Amniotic stem cell (primary cell): ENCODE measurements at regions not wholly inside any gene's neighbourhood (a gene's known extent, or its start where the extent isn't known, plus 50 kb on each side); places are given as distances from the start of the nearest gene placed in this dataset.

ENCODE experiments used
- DNase-seq: peaks from one replicate; lab custom pipeline; 2025; lab: John Stamatoyannopoulos, UW

DNA sequence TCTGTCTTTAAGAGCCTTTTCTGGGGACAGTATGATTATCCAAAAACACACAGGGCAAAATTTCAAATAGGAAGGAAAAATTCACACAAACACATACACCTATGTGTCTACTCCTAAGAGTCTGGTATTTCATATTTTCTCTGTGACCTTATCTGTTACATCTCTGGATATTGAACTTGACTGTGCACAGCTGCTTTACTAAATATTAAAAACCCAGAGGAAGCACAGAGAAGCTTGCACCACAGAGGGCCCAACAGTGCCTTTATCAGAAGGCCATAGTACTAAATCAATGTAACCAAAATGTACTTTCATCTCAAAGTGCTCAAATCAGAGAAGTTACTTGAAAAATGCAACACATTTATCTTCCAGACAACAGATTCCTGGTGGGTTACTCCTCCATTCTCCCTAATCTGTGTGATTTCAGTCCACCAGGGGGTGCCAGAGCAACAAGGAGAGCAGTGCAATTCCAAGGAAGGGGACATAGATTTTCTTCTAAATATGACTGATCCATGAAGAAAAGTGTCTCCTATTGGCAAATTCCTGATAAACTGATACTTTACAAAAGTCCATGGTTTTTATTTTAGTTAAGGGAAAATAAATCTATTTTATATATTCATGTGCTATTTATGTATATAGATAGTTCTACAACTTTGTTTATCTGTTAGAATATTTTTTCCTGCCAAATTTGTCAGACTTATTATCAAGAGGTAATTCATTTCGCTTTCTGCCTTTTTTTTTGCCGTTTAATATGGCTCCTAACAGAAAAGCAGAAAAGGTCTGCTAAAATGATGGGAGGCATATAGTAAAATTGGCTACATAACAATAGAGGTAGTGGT lies 617.6 kb downstream of the LRFN5 start:
- DNase-seq: peak; percentile 69

DNA sequence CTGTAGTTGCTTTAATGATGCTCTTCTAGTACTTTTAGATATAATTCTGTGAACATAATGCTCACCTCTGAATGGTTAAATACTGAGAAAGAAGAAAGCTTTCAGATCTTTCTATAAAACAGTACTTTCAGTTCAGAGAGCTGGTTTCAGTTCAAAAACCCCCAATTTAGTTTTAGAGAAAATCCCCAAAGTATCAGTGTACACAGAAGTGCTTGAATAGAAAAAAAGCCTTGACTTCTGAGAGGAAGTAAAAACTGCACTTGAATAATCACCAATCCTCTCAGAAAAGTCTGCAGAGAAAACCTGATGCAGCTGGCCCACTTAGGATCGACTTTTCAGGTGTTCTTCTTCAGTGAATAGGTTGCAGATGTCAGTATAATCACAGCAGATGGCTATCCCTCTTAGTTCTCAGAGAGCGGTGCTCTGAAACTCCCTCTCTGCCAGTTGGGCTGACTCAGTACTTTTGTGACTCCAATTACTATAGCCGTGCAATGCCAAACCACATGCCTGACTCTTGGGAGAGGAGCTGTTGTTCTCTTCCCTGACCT lies 616.3 kb downstream of the LRFN5 start:
- DNase-seq: no peak

- no peak for DNase-seq
Observed at GRCh38 chr14:42214981-42215491, 608.4 kb downstream of the LRFN5 start.

GRCh38 chr14:42200957-42201356 lies 594.3 kb downstream of the LRFN5 start:
- DNase-seq: no peak

- DNase-seq: no peak
Observed at GRCh38 chr14:42198010-42198409, 591.3 kb downstream of the LRFN5 start.

DNA sequence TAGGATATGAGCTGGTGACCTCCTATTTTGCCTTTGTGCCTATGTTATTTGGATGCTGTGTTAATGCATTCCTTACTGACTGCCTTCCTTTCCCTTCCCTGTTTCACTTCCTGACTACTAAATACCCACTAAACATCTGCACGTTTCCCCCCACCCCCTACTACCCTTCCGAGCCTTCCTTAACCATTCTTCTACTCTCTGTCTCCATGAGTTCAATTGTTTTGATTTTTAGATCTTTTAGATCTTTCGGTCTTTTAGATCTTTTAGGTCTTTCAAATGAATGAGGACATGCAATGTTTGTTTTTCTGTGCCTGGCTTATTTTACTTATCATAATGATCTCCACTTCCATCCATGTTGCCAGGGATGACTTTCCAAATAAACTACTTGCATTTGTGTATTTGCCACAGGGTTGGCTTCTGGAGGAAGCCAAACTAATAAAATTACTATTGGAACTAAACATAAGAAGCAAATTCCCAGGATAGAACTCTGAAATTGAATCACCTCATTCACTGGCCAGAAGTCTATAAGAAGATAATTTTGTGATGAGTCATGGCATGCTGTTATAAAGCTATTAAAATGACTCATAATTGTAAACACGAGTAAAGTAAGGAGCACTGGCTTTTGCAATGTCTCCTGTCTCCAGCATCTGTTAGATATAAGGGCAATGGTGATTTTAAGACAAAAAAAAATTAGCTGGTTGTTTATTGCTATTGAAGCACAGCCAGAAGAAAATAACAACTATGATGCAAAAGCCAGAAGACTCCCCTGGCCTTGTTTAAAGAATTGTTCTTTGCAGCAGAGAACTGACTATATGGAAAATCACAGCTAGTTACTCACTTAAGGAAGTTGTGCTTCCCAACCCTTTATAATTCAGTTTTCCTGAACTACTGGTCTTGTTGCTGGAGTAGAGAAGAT lies 586.3 kb downstream of the LRFN5 start:
- peak; percentile 73 for DNase-seq

DNA sequence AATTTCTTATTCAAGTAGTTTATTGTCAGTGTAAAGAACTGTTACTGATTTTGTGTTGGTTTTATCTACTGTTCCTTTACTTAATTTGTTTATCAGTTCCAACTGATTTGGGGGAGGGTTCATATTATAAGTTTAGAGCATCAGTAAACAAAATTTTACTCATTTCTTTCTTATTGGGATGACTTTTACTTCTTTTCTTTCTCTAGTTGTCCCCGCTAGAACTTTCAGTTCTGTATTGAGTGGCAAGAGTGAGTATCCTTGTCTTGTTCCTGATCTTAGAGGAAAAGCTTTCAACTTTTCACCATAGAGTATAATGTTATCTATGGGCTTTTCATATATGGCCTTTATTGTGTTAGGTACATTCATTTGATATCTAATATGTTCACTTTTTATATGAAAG lies 584.1 kb downstream of the LRFN5 start:
- DNase-seq: no peak

DNA sequence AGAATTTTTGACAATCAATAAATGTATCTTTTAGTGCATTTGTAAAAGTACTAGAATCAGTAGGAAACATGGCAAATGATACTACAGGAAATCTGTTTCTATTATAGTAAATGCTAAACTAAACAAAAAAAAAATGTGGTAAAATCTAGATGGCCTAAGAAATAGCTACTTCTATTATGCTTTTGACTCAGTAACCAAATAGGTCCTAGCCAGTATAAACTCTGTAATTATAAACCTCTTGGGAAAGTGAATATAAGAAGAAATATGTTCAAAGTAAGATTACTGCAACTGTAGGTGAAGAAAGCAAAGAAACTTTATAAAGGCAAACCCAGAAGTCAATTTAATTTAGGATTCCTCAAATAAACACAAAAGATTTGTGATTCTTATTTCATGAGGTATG lies 581.2 kb downstream of the LRFN5 start:
- no peak for DNase-seq

GRCh38 chr14:42185718-42186117 lies 579.0 kb downstream of the LRFN5 start:
- no peak for DNase-seq

DNA sequence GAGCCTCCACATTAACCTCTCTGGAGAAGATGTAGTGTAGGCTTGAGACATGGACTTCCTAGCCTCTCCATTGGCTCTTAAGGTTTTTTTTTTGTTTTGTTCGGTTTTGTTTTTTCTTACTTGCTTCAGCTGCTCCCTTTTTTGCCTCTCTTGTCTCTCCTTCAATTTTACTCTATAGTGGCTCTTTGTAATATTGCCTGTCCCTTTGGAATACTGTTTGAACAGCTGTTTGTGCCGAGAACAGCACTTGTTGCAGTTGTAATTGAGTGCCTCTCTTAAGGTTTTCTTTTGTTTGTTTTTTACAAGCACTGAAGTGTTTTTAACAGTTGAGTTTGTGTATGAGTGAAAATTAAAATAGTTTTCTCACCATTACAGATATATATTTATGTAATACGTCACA lies 567.7 kb downstream of the LRFN5 start:
- no peak for DNase-seq

DNA sequence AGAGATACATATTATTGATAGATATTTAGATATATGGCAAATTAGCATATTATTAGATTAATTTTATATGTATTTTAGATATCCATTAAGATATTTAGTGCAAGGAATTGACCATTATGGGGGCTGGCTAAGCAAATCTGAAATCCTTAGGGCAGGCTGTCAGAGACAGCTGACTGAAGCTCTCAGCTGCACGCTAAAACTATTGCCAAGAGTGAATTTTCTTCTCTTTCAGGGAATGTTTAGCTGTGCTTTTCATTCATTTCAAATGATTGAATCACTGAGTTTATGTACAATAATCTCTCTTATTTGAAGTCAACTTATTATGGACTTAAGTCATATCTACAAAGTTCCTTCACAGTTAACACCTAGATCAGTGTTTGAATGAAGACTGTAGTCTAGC lies 566.5 kb downstream of the LRFN5 start:
- no peak for DNase-seq

DNA sequence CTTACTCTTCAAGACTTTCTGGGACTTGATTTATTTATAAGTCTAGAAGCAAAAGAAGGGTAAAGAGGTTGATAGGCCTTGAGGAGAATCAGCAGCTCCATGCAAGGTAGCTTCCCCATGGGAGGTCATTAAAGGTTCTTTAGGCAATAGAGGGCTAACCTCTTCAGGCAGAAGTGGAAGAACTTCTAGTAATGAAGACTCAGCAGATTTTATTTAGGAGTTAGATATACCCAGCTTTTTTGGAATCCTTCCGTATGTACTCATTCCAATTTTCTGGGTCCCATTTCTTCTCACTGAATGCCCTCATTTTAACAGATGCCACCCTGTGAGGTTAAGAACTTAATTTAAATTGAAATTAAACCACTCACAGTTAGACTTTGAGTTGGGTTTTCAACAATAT lies 565.6 kb downstream of the LRFN5 start:
- no peak for DNase-seq

- no peak for DNase-seq
Observed at GRCh38 chr14:42163136-42163535, 556.5 kb downstream of the LRFN5 start.

GRCh38 chr14:42159138-42159537 lies 552.5 kb downstream of the LRFN5 start:
- no peak for DNase-seq

DNA sequence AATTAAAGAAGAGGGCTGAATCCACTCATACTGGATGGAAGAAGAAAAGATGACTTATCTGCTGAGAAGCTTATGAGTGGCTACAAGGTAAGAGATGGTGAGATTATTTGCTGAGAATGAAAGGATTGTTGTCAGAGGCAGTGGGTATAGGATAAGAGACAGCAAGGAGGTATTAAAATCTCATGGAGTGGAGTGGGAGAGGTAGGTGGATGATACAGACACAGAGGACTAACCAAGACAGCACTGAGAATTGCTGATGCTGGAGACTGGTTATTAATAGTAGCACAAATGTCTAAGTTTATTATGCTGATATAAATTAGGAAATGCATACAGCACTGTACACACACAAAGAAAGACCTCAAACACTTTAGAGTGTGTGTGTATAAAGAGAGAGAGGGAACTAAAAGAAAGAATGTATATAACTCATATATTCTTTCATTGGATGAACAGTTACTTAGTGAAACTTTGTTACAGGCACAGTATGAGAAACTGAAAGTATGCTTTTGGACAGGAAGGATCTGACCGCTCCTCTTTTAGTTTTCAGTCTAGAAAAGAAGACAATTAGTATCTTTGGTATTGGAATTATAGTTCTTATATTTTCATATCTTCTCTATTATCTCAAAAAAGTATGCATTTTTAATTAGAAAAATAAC lies 543.1 kb downstream of the LRFN5 start:
- no peak for DNase-seq

GRCh38 chr14:42145766-42146165 lies 539.1 kb downstream of the LRFN5 start:
- no peak for DNase-seq

GRCh38 chr14:42143114-42143513 lies 536.4 kb downstream of the LRFN5 start:
- no peak for DNase-seq

- no peak for DNase-seq
Observed at GRCh38 chr14:42141328-42141727, 534.7 kb downstream of the LRFN5 start.

DNA sequence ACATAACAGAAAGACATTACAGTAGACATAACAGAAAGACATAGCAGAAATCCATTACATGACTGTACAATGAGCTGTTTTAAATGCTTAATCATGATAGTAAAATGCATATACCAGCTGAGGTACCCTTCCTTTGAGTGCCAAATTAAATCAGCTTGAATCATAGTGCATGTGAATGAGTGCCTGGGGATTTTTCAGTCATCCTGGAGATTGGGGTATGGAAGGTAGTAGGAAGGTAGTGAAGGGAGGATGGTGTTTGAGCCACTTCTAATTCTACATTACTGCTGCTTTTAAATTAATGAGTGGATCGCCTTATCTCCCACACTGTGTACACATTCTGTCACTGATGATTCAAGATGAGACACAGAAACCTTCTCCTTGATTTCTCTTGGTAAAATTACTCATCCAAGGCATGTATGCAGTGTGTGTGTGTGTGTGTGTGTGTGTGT lies 534.2 kb downstream of the LRFN5 start:
- DNase-seq: peak; percentile 50

GRCh38 chr14:42140001-42140400 lies 533.3 kb downstream of the LRFN5 start:
- DNase-seq: no peak

- DNase-seq: no peak
Observed at GRCh38 chr14:42138406-42138805, 531.7 kb downstream of the LRFN5 start.

GRCh38 chr14:42130815-42131214 lies 524.1 kb downstream of the LRFN5 start:
- DNase-seq: no peak
